Parathyroid adenoma (tissue), 2 donors: ENCODE measurements at regions not wholly inside any gene's neighbourhood (a gene's known extent, or its start where the extent isn't known, plus 50 kb on each side); places are given as distances from the start of the nearest gene placed in this dataset.

Source experiments
- H2AFZ ChIP-seq: fragments of 300-600 bp; sonication (generic); one replicate; pipeline ENCODE4 v1.7.0; 2017; ENCODE audit warnings: antibody characterized with exemption, mild to moderate bottlenecking
- H3K27ac ChIP-seq: fragments of 300-600 bp; sonication (generic); one replicate; pipeline ENCODE4 v1.7.0; 2017
- H3K27me3 ChIP-seq: fragments of 300-600 bp; sonication (generic); one replicate; pipeline ENCODE4 v1.7.0; 2017; ENCODE audit warnings: low read length; ENCODE audit not compliant: control insufficient read depth, insufficient read depth
- H3K36me3 ChIP-seq: fragments of 300-600 bp; sonication (generic); one replicate; pipeline ENCODE4 v1.7.0; 2017; ENCODE audit warnings: low read length; ENCODE audit not compliant: control insufficient read depth, insufficient read depth
- H3K4me1 ChIP-seq: fragments of 300-600 bp; sonication (generic); one replicate; pipeline ENCODE4 v1.7.0; 2017; ENCODE audit warnings: control low read depth
- H3K4me2 ChIP-seq: fragments of 300-600 bp; sonication (generic); one replicate; pipeline ENCODE4 v1.7.0; 2017; ENCODE audit warnings: low read length
- H3K4me3 ChIP-seq: fragments of 300-600 bp; sonication (generic); one replicate; pipeline ENCODE4 v1.7.0; 2017; ENCODE audit warnings: low read depth, low read length
- H3K79me2 ChIP-seq: fragments of 300-600 bp; sonication (generic); one replicate; pipeline ENCODE4 v1.7.0; 2017; ENCODE audit warnings: control low read depth
- H3K9ac ChIP-seq: fragments of 300-600 bp; sonication (generic); one replicate; pipeline ENCODE4 v1.7.0; 2017; ENCODE audit warnings: mild to moderate bottlenecking
- H3K9me3 ChIP-seq: fragments of 300-600 bp; sonication (generic); one replicate; pipeline ENCODE4 v1.7.0; 2017; ENCODE audit warnings: low read length; ENCODE audit not compliant: control insufficient read depth
- TF ChIP-seq, protein P1 (sequence below): fragments of 300-600 bp; sonication (generic); IDR thresholded peaks from one replicate; pipeline ENCODE4 v1.7.0; 2017; ENCODE audit warnings: antibody characterized with exemption, mild to moderate bottlenecking
- donor health status: primary hyperparathyroidism.

DNA sequence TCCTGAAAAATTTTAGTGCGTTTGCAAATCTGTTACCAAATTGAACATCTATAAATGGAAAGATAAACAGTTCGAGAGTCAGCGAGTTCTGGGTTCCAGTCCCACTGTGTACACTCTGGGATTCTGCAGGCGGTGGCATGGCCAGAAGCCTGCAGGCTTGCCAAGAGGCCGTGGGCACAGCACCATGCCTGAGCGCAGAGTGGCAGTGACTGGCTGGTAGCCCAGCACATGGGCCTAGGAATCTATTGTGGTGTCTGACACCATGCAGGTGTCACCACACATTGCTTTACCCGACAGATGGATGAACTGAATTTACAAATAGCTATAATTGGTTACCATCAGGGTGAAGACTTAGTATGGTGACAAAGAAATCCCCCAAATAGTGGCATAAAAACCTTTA is 71.7 kb upstream of the TLR3 start:
- Histone ChIP-seq H3K27ac (no peak overlapping the region), H2AFZ (no peak overlapping the region), H3K36me3 (no peaks in the 10 kb centered on the region), H3K4me1 (no peaks in the 10 kb centered on the region), H3K27me3 (no peaks in the 10 kb centered on the region), H3K79me2 (no peaks in the 10 kb centered on the region), H3K4me3 (no peak overlapping the region), H3K9ac (no peak overlapping the region), H3K9me3 (no peaks in the 10 kb centered on the region), H3K4me2 (no peak overlapping the region)
- TF ChIP-seq, protein P1, sequence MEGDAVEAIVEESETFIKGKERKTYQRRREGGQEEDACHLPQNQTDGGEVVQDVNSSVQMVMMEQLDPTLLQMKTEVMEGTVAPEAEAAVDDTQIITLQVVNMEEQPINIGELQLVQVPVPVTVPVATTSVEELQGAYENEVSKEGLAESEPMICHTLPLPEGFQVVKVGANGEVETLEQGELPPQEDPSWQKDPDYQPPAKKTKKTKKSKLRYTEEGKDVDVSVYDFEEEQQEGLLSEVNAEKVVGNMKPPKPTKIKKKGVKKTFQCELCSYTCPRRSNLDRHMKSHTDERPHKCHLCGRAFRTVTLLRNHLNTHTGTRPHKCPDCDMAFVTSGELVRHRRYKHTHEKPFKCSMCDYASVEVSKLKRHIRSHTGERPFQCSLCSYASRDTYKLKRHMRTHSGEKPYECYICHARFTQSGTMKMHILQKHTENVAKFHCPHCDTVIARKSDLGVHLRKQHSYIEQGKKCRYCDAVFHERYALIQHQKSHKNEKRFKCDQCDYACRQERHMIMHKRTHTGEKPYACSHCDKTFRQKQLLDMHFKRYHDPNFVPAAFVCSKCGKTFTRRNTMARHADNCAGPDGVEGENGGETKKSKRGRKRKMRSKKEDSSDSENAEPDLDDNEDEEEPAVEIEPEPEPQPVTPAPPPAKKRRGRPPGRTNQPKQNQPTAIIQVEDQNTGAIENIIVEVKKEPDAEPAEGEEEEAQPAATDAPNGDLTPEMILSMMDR, result no peak

DNA sequence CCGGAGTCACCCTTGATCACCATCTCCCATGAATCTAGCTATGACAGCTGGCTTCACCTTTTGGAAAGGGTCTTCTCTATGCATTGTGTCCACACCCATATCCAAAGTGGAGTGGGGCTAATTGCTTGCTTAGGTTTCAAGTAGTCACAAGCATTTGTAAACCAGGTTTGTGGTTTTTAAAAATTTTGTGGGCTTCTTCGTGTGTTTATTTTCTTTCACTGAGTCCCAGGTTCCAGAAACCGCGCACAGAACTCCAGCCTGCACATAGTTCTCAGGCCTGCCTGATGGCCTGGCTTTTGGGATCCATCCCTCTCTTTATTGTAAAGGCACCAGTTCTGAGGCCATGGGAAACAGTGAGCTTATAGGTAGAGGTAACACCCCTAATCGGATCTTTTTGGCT is 70.2 kb upstream of the TLR3 start:
- Histone ChIP-seq H3K4me2 (no peak overlapping the region), H3K27ac (no peak overlapping the region), H3K27me3 (no peaks in the 10 kb centered on the region), H3K4me3 (no peak overlapping the region), H3K9me3 (no peaks in the 10 kb centered on the region), H3K79me2 (no peaks in the 10 kb centered on the region), H3K36me3 (no peaks in the 10 kb centered on the region), H3K9ac (no peak overlapping the region), H3K4me1 (no peaks in the 10 kb centered on the region), H2AFZ (no peak overlapping the region)
- TF ChIP-seq, protein P1, result no peak

DNA sequence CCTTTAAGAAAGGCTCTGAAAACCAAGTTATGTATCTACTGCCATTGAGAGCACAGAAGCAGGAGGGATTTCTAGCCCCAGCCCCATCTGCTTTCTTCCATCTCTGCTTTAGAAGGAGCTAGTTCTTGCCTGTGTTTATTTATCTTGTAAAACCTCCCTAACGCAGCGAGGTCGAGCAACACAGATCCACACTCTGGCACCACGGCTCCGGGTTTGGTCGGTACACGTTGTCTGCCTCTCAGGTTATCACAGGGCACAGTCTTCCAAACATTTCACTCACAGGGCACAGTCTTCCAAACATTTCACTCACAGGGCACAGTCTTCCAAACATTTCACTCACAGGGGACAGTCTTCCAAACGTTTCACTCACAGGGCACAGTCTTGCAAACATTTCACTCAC is 69.7 kb upstream of the TLR3 start:
- Histone ChIP-seq H3K27me3 (no peaks in the 10 kb centered on the region), H3K9me3 (no peaks in the 10 kb centered on the region), H3K4me3 (no peak overlapping the region), H2AFZ (no peak overlapping the region), H3K9ac (no peak overlapping the region), H3K27ac (no peak overlapping the region), H3K4me2 (no peak overlapping the region), H3K36me3 (no peaks in the 10 kb centered on the region), H3K79me2 (no peaks in the 10 kb centered on the region), H3K4me1 (no peaks in the 10 kb centered on the region)
- TF ChIP-seq, protein P1, result no peak

DNA sequence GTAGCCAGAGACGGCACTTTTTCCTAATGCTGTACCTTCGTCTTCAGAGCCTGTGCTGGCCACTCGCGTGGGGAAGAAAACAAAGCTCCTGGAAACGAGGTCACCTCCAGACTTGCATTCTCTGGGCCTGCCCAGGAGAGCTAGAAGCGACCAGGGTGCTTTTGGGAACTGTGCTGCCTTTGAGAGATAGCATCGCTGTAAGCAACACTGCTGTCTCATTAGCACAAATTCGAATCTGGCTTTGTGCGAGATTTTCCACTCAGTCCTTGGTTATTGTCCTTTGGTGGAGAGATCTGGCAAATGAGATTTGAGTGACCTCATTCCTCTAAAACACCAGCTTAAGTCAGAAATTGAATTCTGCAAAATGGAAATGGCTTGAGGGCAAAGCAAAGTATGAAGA is 66.1 kb upstream of the TLR3 start:
- Histone ChIP-seq H3K27ac (no peak overlapping the region), H3K27me3 (no peaks in the 10 kb centered on the region), H3K36me3 (no peaks in the 10 kb centered on the region), H3K9me3 (no peaks in the 10 kb centered on the region), H3K79me2 (no peaks in the 10 kb centered on the region), H2AFZ (no peak overlapping the region), H3K9ac (no peak overlapping the region), H3K4me3 (no peak overlapping the region), H3K4me2 (no peak overlapping the region), H3K4me1 (no peaks in the 10 kb centered on the region)
- TF ChIP-seq, protein P1, result no peak

DNA sequence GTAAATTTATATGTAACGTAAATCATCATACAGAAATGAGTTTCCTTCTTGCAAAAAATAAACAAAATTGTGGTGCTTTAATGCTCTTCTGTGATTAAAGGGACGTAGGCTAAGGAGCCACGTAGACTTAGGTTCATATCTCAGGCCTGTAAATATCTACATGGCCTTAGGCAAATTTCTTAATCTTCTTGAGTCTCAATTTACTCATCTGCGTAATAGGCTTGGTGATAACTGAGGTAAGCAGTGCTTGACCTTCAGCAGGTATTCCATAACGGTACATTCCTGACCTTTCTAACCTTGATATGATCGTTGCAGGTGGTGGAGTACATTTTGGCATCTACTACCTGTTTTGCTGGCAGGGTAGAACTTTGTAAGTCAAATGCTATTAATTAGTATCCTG is 65.2 kb upstream of the TLR3 start:
- Histone ChIP-seq H3K4me3 (no peak overlapping the region), H3K4me1 (no peaks in the 10 kb centered on the region), H3K27me3 (no peaks in the 10 kb centered on the region), H3K9me3 (no peaks in the 10 kb centered on the region), H3K36me3 (no peaks in the 10 kb centered on the region), H2AFZ (no peak overlapping the region), H3K4me2 (no peak overlapping the region), H3K27ac (no peak overlapping the region), H3K79me2 (no peaks in the 10 kb centered on the region), H3K9ac (no peak overlapping the region)
- TF ChIP-seq, protein P1, result no peak
